PFSK-1 (cell line): ENCODE measurements at regions not wholly inside any gene's neighbourhood (a gene's known extent, or its start where the extent isn't known, plus 50 kb on each side); places are given as distances from the start of the nearest gene placed in this dataset.

Experiments used
- FOXP2 ChIP-seq: optimal IDR thresholded peaks from 2 replicates; pipeline ENCODE3; 2011; ENCODE audit warnings: borderline replicate concordance, control low read depth, inconsistent platforms; ENCODE audit not compliant: insufficient read depth; ENCODE audit errors: extremely low read length, extremely low read depth
- POLR2AphosphoS5 ChIP-seq: IDR thresholded peaks from 2 replicates; pipeline ENCODE4 v1.6.1; 2012; ENCODE audit warnings: low read depth, mild to moderate bottlenecking, control low read depth, low read length, moderate library complexity
- SIN3A ChIP-seq: IDR thresholded peaks from 2 replicates; pipeline ENCODE4 v1.6.1; 2012; ENCODE audit warnings: mild to moderate bottlenecking, low read length, moderate library complexity, borderline replicate concordance; ENCODE audit not compliant: insufficient read depth
- TAF1 ChIP-seq: IDR thresholded peaks from 2 replicates; pipeline ENCODE4 v1.6.1; 2012; ENCODE audit warnings: low read length, control low read depth, borderline replicate concordance; ENCODE audit not compliant: insufficient read depth
- TF ChIP-seq, protein P1 (sequence below), 2 experiments: IDR thresholded peaks; 2 replicates each; pipeline versions ENCODE4 v1.6.1 to v1.8.0; 2011 to 2012; ENCODE audit warnings: low read depth in 2 of 2, low read length in 2 of 2, control low read depth in 1 of 2, inconsistent platforms in 1 of 2, mild to moderate bottlenecking in 1 of 2, moderate library complexity in 1 of 2; ENCODE audit not compliant: insufficient read depth in 1 of 2

DNA sequence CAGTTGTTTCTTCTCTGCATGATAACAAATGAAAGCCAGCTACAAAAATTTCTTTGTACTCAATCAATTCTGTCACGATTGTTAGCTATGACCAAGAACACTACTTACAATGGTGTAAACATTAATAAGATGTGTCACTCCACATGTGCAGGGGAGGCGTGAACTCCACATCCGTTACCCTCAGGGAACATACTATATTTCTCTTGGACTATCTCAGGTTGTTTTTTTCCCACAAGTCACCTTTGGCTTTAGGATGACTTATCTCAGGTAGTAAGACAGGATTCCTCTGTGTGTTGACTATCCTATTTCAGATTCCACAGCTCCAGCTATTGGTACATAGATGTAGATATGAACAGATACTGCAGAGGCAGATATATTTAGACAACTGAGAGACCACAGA lies 423.3 kb upstream of the GRM7 start:
- TF ChIP-seq, protein P1, sequence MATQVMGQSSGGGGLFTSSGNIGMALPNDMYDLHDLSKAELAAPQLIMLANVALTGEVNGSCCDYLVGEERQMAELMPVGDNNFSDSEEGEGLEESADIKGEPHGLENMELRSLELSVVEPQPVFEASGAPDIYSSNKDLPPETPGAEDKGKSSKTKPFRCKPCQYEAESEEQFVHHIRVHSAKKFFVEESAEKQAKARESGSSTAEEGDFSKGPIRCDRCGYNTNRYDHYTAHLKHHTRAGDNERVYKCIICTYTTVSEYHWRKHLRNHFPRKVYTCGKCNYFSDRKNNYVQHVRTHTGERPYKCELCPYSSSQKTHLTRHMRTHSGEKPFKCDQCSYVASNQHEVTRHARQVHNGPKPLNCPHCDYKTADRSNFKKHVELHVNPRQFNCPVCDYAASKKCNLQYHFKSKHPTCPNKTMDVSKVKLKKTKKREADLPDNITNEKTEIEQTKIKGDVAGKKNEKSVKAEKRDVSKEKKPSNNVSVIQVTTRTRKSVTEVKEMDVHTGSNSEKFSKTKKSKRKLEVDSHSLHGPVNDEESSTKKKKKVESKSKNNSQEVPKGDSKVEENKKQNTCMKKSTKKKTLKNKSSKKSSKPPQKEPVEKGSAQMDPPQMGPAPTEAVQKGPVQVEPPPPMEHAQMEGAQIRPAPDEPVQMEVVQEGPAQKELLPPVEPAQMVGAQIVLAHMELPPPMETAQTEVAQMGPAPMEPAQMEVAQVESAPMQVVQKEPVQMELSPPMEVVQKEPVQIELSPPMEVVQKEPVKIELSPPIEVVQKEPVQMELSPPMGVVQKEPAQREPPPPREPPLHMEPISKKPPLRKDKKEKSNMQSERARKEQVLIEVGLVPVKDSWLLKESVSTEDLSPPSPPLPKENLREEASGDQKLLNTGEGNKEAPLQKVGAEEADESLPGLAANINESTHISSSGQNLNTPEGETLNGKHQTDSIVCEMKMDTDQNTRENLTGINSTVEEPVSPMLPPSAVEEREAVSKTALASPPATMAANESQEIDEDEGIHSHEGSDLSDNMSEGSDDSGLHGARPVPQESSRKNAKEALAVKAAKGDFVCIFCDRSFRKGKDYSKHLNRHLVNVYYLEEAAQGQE (IDR thresholded peaks at IDR 0.05; ENCODE audit: insufficient read depth in 1 of 2, low read depth in 2 of 2, low read length in 2 of 2) = no peak
- no peak for TF ChIP-seq FOXP2
- TF ChIP-seq TAF1 = no peak
- TF ChIP-seq SIN3A = no peak

DNA sequence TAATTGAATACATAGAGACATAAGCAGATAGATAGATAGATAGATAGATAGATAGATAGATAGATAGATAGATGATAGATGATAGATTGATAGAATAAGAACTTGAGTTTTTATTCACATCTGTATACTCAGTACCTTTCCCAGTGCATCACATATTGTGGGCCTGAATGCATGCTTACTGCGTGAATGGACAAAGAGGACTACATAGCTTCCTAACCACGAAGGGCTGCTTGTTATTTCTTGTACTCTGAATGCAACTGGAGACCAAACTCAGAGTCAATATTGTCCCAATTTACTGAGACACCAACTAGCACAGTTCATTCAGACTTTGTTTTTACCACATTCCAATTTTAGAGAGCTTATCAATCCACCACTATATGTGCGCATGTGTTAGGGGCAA lies 422.9 kb upstream of the GRM7 start:
- no peak for TF ChIP-seq SIN3A
- TF ChIP-seq, protein P1 (IDR thresholded peaks at IDR 0.05; ENCODE audit: insufficient read depth in 1 of 2, low read depth in 2 of 2, low read length in 2 of 2) = no peak
- TF ChIP-seq FOXP2 = no peak
- no peak for TF ChIP-seq POLR2AphosphoS5
- TF ChIP-seq TAF1 = no peak

DNA sequence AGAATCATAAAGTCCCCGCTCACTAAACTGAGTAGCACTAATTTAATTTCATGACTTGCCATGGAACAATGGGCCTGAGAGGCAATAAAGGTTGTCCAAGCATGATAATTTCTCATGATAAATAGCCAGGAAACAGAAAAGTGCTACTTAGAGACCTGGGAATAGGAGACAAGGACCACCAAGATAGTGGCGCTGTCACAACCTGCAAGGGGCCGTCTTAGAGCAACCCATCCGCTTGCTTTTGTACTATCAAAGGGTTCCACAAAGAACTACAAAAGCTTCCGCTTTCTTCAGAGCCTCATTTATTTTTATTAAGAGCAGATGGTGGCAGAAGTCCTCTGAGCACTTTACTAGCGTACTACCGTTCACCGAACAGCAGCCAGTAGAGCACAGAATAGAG lies 421.7 kb upstream of the GRM7 start:
- TF ChIP-seq POLR2AphosphoS5 (no peak), FOXP2 (no peak), SIN3A (no peak)
- TF ChIP-seq, protein P1 (IDR thresholded peaks at IDR 0.05; ENCODE audit: insufficient read depth in 1 of 2, low read depth in 2 of 2, low read length in 2 of 2) = no peak

DNA sequence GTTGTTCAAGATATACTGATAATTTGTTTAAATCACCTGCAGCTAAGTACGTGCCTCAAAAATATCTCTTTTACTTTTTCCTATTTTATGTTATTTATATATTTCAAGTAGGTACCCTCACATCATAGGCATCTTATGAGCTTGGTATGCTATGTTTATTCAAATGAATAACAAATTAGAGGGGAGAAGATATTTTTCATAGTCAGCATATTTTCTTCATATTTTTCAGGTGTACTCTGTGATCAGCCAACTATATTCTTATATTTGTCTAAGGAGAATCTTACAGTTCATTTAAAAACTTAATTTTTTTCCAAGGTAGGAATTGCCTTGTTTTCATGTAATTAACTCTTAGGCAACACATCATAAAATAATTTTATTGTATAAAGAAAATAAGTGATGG lies 421.1 kb upstream of the GRM7 start:
- TF ChIP-seq FOXP2 (no peak), POLR2AphosphoS5 (no peak), SIN3A (no peak), TAF1 (no peak)
- TF ChIP-seq, protein P1 (IDR thresholded peaks at IDR 0.05; ENCODE audit: insufficient read depth in 1 of 2, low read depth in 2 of 2, low read length in 2 of 2) = no peak
